ENCODE measurements at regions not wholly inside any gene's neighbourhood (a gene's known extent, or its start where the extent isn't known, plus 50 kb on each side); places are given as distances from the start of the nearest gene placed in this dataset.

- Histone ChIP-seq H3K9ac (ENCODE audit: low read depth, low read length) (no peak overlapping the region), H3K36me3 (ENCODE audit: insufficient read depth, low read length) (peaks cover 2% of the 10 kb centered on the region; the same call in 1 of the 2 replicates), H3K4me1 (ENCODE audit: insufficient read depth, low read length) (peaks cover 36% of the 10 kb centered on the region; the same call in 1 of the 2 replicates), H3K9me3 (ENCODE audit: control insufficient read depth, insufficient read depth, low read length) (0 out of 2 replicates have a peak, but pooled peaks cover 4% of the 10 kb centered on the region)
These were observed 147.1 kb upstream of the PLEKHA5 start for GRCh38 chr12:18982226-18982949.

- H3K4me1 ChIP-seq (ENCODE audit: insufficient read depth, low read length) = peaks cover 33% of the 10 kb centered on the region; the same call in 1 of the 2 replicates
These were observed 145.7 kb upstream of the PLEKHA5 start for GRCh38 chr12:18983854-18984253.

GRCh38 chr12:18990856-18991255 is 138.7 kb upstream of the PLEKHA5 start:
- H3K4me1 ChIP-seq (ENCODE audit: insufficient read depth, low read length) = peaks cover 6% of the 10 kb centered on the region; the same call in 1 of the 2 replicates
- H3K9ac ChIP-seq (ENCODE audit: low read depth, low read length) = no peak overlapping the region
- H3K36me3 ChIP-seq (ENCODE audit: insufficient read depth, low read length) = no peaks in the 10 kb centered on the region
- no peaks in the 10 kb centered on the region for H3K9me3 ChIP-seq (ENCODE audit: control insufficient read depth, insufficient read depth, low read length)

More at GRCh38 chr12:18983854-18984253, 145.7 kb upstream of the PLEKHA5 start:
- H3K9me3 ChIP-seq (ENCODE audit: control insufficient read depth, insufficient read depth, low read length) = no peaks in the 10 kb centered on the region
- H3K36me3 ChIP-seq (ENCODE audit: insufficient read depth, low read length) = peaks cover 2% of the 10 kb centered on the region; the same call in 1 of the 2 replicates
- H3K9ac ChIP-seq (ENCODE audit: low read depth, low read length) = no peak overlapping the region

GRCh38 chr12:18992336-18992735 is 137.2 kb upstream of the PLEKHA5 start:
- no peaks in the 10 kb centered on the region for H3K9me3 ChIP-seq (ENCODE audit: control insufficient read depth, insufficient read depth, low read length)
- H3K9ac ChIP-seq (ENCODE audit: low read depth, low read length) = no peak overlapping the region
- no peaks in the 10 kb centered on the region for H3K36me3 ChIP-seq (ENCODE audit: insufficient read depth, low read length)
- peaks cover 6% of the 10 kb centered on the region; the same call in 1 of the 2 replicates for H3K4me1 ChIP-seq (ENCODE audit: insufficient read depth, low read length)

GRCh38 chr12:18998343-18999261 is 130.9 kb upstream of the PLEKHA5 start:
- no peaks in the 10 kb centered on the region for H3K9me3 ChIP-seq (ENCODE audit: control insufficient read depth, insufficient read depth, low read length)
- H3K4me1 ChIP-seq (ENCODE audit: insufficient read depth, low read length) = peaks cover 13% of the 10 kb centered on the region; the same call in 1 of the 2 replicates
- H3K9ac ChIP-seq (ENCODE audit: low read depth, low read length) = no peak overlapping the region
- no peaks in the 10 kb centered on the region for H3K36me3 ChIP-seq (ENCODE audit: insufficient read depth, low read length)

GRCh38 chr12:19000836-19001235 is 128.7 kb upstream of the PLEKHA5 start:
- Histone ChIP-seq H3K9ac (ENCODE audit: low read depth, low read length) (no peak overlapping the region), H3K4me1 (ENCODE audit: insufficient read depth, low read length) (peaks cover 28% of the 10 kb centered on the region), H3K36me3 (ENCODE audit: insufficient read depth, low read length) (no peaks in the 10 kb centered on the region), H3K9me3 (ENCODE audit: control insufficient read depth, insufficient read depth, low read length) (no peaks in the 10 kb centered on the region)

- no peaks in the 10 kb centered on the region for H3K9me3 ChIP-seq (ENCODE audit: control insufficient read depth, insufficient read depth, low read length)
- no peak overlapping the region for H3K9ac ChIP-seq (ENCODE audit: low read depth, low read length)
- no peaks in the 10 kb centered on the region for H3K36me3 ChIP-seq (ENCODE audit: insufficient read depth, low read length)
- peaks cover 42% of the 10 kb centered on the region for H3K4me1 ChIP-seq (ENCODE audit: insufficient read depth, low read length)
These were observed 127.3 kb upstream of the PLEKHA5 start for GRCh38 chr12:19002216-19002615.

- Histone ChIP-seq H3K9me3 (ENCODE audit: control insufficient read depth, insufficient read depth, low read length) (no peaks in the 10 kb centered on the region), H3K9ac (ENCODE audit: low read depth, low read length) (no peak overlapping the region), H3K36me3 (ENCODE audit: insufficient read depth, low read length) (no peaks in the 10 kb centered on the region), H3K4me1 (ENCODE audit: insufficient read depth, low read length) (peaks cover 42% of the 10 kb centered on the region)
These were observed 126.4 kb upstream of the PLEKHA5 start for GRCh38 chr12:19003141-19003540.

- peaks cover 42% of the 10 kb centered on the region for H3K4me1 ChIP-seq (ENCODE audit: insufficient read depth, low read length)
- H3K9ac ChIP-seq (ENCODE audit: low read depth, low read length) = peak overlapping the region; percentile 7
- H3K36me3 ChIP-seq (ENCODE audit: insufficient read depth, low read length) = no peaks in the 10 kb centered on the region
- no peaks in the 10 kb centered on the region for H3K9me3 ChIP-seq (ENCODE audit: control insufficient read depth, insufficient read depth, low read length)
These were observed 125.4 kb upstream of the PLEKHA5 start for GRCh38 chr12:19003987-19004619.

- no peaks in the 10 kb centered on the region for H3K36me3 ChIP-seq (ENCODE audit: insufficient read depth, low read length)
These were observed 124.2 kb upstream of the PLEKHA5 start for GRCh38 chr12:19005257-19005801.

GRCh38 chr12:19006626-19007137 is 122.9 kb upstream of the PLEKHA5 start:
- Histone ChIP-seq H3K9me3 (ENCODE audit: control insufficient read depth, insufficient read depth, low read length) (no peaks in the 10 kb centered on the region), H3K4me1 (ENCODE audit: insufficient read depth, low read length) (peaks cover 38% of the 10 kb centered on the region)

More at GRCh38 chr12:19005257-19005801, 124.2 kb upstream of the PLEKHA5 start:
- Histone ChIP-seq H3K9me3 (ENCODE audit: control insufficient read depth, insufficient read depth, low read length) (no peaks in the 10 kb centered on the region), H3K4me1 (ENCODE audit: insufficient read depth, low read length) (peaks cover 38% of the 10 kb centered on the region), H3K9ac (ENCODE audit: low read depth, low read length) (no peak overlapping the region)

GRCh38 chr12:19008102-19008501 is 121.4 kb upstream of the PLEKHA5 start:
- Histone ChIP-seq H3K9ac (ENCODE audit: low read depth, low read length) (no peak overlapping the region), H3K36me3 (ENCODE audit: insufficient read depth, low read length) (no peaks in the 10 kb centered on the region), H3K9me3 (ENCODE audit: control insufficient read depth, insufficient read depth, low read length) (no peaks in the 10 kb centered on the region), H3K4me1 (ENCODE audit: insufficient read depth, low read length) (peaks cover 34% of the 10 kb centered on the region)

More at GRCh38 chr12:19006626-19007137, 122.9 kb upstream of the PLEKHA5 start:
- Histone ChIP-seq H3K36me3 (ENCODE audit: insufficient read depth, low read length) (no peaks in the 10 kb centered on the region), H3K9ac (ENCODE audit: low read depth, low read length) (no peak overlapping the region)

GRCh38 chr12:19010087-19010486 is 119.4 kb upstream of the PLEKHA5 start:
- Histone ChIP-seq H3K9ac (ENCODE audit: low read depth, low read length) (no peak overlapping the region), H3K9me3 (ENCODE audit: control insufficient read depth, insufficient read depth, low read length) (no peaks in the 10 kb centered on the region), H3K36me3 (ENCODE audit: insufficient read depth, low read length) (no peaks in the 10 kb centered on the region), H3K4me1 (ENCODE audit: insufficient read depth, low read length) (peaks cover 22% of the 10 kb centered on the region)

GRCh38 chr12:19010726-19011125 is 118.8 kb upstream of the PLEKHA5 start:
- Histone ChIP-seq H3K4me1 (ENCODE audit: insufficient read depth, low read length) (peaks cover 15% of the 10 kb centered on the region; the same call in 1 of the 2 replicates), H3K36me3 (ENCODE audit: insufficient read depth, low read length) (no peaks in the 10 kb centered on the region), H3K9me3 (ENCODE audit: control insufficient read depth, insufficient read depth, low read length) (no peaks in the 10 kb centered on the region), H3K9ac (ENCODE audit: low read depth, low read length) (no peak overlapping the region)
